Activated CD8-positive, alpha-beta T cell treated with anti-CD3 and anti-CD28 coated beads for 36 hours (primary cell): ENCODE measurements at regions not wholly inside any gene's neighbourhood (a gene's known extent, or its start where the extent isn't known, plus 50 kb on each side); places are given as distances from the start of the nearest gene placed in this dataset.

Source experiments
- ATAC-seq: fragments of 200-7000 bp; cut with Tn5 transposase; one replicate; pipeline ENCODE4 v1.10.0; 2021; ENCODE audit warnings: mild to moderate bottlenecking, moderate library complexity
- CTCF ChIA-PET: fragments of 350-600 bp; sonication (Branson Sonifier 250); formaldehyde crosslinking; loops from one replicate; lab custom pipeline; 2021; ENCODE audit warnings: antibody characterized with exemption; lab: Charles Lee
- POLR2A ChIA-PET: fragments of 350-600 bp; sonication (Branson Sonifier 250); formaldehyde crosslinking; loops from one replicate; lab custom pipeline; 2021; ENCODE audit warnings: antibody characterized with exemption; lab: Charles Lee
- DNase-seq: peaks from one replicate; pipeline ENCODE4 v3.0.0-alpha.2; 2020
- H3K27ac Mint-ChIP-seq: one replicate; pipeline ENCODE4 v1.8.0; 2021; ENCODE audit warnings: mild to moderate bottlenecking, mixed read lengths
- H3K27me3 Mint-ChIP-seq: one replicate; pipeline ENCODE4 v1.8.0; 2021; ENCODE audit warnings: mixed read lengths
- H3K36me3 Mint-ChIP-seq: one replicate; pipeline ENCODE4 v1.8.0; 2021; ENCODE audit warnings: low read depth, mixed read lengths
- H3K4me1 Mint-ChIP-seq: one replicate; pipeline ENCODE4 v1.8.0; 2021; ENCODE audit warnings: low read depth, mixed read lengths
- H3K4me3 Mint-ChIP-seq: one replicate; pipeline ENCODE4 v1.8.0; 2021; ENCODE audit warnings: mild to moderate bottlenecking, moderate library complexity, mixed read lengths
- H3K9me3 Mint-ChIP-seq: one replicate; pipeline ENCODE4 v1.8.0; 2021; ENCODE audit warnings: mixed read lengths
- intact Hi-C: fragments of 100-400 bp; cut with micrococcal nuclease; formaldehyde crosslinking; loops from one replicate; pipeline ENCODE4 v1.10.0; 2022
- TF ChIP-seq, protein P1 (sequence below): fragments of 200-600 bp; IDR thresholded peaks from one replicate; pipeline ENCODE4 v1.8.0; 2022; ENCODE audit warnings: antibody characterized with exemption, mild to moderate bottlenecking

DNA sequence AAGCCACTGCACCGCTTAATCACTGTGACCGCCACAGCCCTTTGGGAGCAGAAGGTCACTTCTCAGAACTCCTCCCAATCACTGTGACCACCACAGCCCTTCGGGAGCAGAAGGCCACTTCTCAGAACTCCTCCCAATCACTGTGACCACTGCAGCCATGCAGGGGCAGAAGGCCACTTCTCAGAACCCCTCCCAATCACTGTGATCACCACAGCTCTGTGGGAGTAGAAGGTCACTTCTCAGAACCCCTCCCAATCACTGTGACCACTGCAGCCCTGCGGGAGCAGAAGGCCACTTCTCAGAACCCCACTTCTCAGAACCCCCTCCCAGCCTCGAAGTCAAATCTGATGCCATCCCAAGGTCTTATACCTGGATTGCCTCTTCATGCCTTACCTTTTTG, 56.8 kb upstream of the DAPL1 start:
- DNase-seq: no peak
- H3K9me3 Mint-ChIP-seq: no peaks in the 10 kb centered on the region
- H3K27ac Mint-ChIP-seq: no peak overlapping the region
- H3K36me3 Mint-ChIP-seq: no peaks in the 10 kb centered on the region
- no peak overlapping the region for H3K4me3 Mint-ChIP-seq
- H3K27me3 Mint-ChIP-seq: peaks cover 8% of the 10 kb centered on the region
- no peaks in the 10 kb centered on the region for H3K4me1 Mint-ChIP-seq
- ChIA-PET CTCF (interaction anchor here (0.7 to 1.9 kb wide), 3 partner anchors 16 to 714 kb away, joined by 3 to 9 read pairs (median 3); no protein-coding TSS in a partner anchor), POLR2A (no interaction called here)
- no peak for ATAC-seq
- intact Hi-C loops: no loop called here
- TF ChIP-seq, protein P1, sequence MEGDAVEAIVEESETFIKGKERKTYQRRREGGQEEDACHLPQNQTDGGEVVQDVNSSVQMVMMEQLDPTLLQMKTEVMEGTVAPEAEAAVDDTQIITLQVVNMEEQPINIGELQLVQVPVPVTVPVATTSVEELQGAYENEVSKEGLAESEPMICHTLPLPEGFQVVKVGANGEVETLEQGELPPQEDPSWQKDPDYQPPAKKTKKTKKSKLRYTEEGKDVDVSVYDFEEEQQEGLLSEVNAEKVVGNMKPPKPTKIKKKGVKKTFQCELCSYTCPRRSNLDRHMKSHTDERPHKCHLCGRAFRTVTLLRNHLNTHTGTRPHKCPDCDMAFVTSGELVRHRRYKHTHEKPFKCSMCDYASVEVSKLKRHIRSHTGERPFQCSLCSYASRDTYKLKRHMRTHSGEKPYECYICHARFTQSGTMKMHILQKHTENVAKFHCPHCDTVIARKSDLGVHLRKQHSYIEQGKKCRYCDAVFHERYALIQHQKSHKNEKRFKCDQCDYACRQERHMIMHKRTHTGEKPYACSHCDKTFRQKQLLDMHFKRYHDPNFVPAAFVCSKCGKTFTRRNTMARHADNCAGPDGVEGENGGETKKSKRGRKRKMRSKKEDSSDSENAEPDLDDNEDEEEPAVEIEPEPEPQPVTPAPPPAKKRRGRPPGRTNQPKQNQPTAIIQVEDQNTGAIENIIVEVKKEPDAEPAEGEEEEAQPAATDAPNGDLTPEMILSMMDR: no peak

DNA sequence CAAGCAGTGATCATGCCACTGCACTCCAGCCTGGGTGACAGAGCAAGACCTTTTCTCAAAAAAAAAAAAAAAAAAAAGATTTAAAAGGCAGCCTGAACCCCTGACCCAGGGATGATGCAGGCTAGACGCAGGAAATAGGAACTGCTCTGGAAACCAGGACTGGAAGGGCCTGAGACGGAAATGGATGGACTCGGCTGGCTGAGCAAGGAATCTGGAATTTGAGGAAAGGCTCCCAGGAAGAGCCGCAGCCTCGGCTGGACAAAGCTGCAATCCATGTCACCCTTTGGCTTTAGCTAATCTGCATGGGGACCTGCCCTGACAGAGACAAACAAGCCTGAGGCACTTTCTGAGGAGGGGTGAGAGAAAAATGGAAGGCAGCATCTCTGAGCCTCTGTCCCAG, 55.0 kb upstream of the DAPL1 start:
- H3K9me3 Mint-ChIP-seq: no peaks in the 10 kb centered on the region

DNA sequence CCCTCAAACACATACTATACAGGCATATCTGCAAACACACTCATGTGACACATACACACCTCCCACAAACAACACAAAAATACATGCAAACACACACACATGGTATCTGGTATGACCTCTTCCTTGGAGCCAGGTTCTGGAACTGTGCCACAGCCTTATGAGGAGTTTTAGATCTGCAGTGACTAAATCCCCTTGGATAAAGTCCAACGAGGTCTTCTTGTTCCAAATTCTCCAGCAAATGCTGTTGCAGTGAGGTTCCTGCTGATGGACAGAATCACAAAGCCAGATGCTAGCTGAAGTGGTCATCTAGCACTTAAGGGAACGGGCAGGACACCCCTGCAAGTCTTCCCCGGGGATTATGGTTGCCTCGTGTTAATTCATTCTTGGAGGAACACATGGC, 54.5 kb upstream of the DAPL1 start:
- Mint-ChIP-seq H3K4me1 (peaks cover 3% of the 10 kb centered on the region), H3K27me3 (peaks cover 8% of the 10 kb centered on the region), H3K9me3 (no peaks in the 10 kb centered on the region), H3K4me3 (no peak overlapping the region), H3K27ac (no peak overlapping the region), H3K36me3 (no peaks in the 10 kb centered on the region)
- intact Hi-C loops: no loop called here
- DNase-seq (no peak), ATAC-seq (no peak)
- ChIA-PET POLR2A (no interaction called here), CTCF (interaction anchor here (6.7 kb wide), 1 partner anchor 14 kb away, joined by 51 read pairs; no protein-coding TSS in a partner anchor)
- TF ChIP-seq, protein P1: no peak

More for the DNA sequence above, 55.0 kb upstream of the DAPL1 start:
- ChIA-PET POLR2A (no interaction called here), CTCF (no interaction called here)
- no peak for DNase-seq
- no peak overlapping the region for H3K4me3 Mint-ChIP-seq
- intact Hi-C loops: no loop called here
- H3K36me3 Mint-ChIP-seq: no peaks in the 10 kb centered on the region
- ATAC-seq: no peak
- no peak overlapping the region for H3K27ac Mint-ChIP-seq
- H3K4me1 Mint-ChIP-seq: peaks cover 3% of the 10 kb centered on the region
- H3K27me3 Mint-ChIP-seq: peaks cover 8% of the 10 kb centered on the region
- TF ChIP-seq, protein P1: no peak

DNA sequence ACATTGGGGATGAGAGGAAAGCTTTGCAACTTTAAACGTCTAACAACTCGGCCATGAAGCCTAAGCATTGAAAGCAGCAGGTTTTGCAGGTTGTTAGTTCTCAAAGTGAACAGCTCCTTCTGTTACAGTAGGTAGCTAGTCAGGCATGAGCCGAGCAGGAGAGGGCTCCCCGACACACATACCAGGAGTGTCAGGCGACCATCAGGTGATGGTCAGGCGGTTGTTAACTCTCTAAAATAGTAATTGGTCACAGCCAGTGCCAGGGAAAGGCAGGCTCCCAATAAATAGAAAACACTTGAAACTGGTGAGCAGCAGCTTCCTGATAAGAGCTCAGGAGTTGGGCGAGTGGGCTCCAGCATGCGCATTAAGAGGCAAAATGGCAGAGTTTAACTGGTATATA, 53.5 kb upstream of the DAPL1 start:
- no peak overlapping the region for H3K4me3 Mint-ChIP-seq
- intact Hi-C loops: no loop called here
- H3K36me3 Mint-ChIP-seq: no peaks in the 10 kb centered on the region
- no peaks in the 10 kb centered on the region for H3K9me3 Mint-ChIP-seq
- no peak for ATAC-seq
- H3K4me1 Mint-ChIP-seq: peaks cover 3% of the 10 kb centered on the region
- POLR2A ChIA-PET: no interaction called here
- CTCF ChIA-PET: interaction anchor here (6.7 kb wide), 1 partner anchor 13 kb away, joined by 51 read pairs; no protein-coding TSS in a partner anchor
- H3K27ac Mint-ChIP-seq: no peak overlapping the region
- TF ChIP-seq, protein P1: no peak
- no peak for DNase-seq
- peaks cover 6% of the 10 kb centered on the region for H3K27me3 Mint-ChIP-seq

DNA sequence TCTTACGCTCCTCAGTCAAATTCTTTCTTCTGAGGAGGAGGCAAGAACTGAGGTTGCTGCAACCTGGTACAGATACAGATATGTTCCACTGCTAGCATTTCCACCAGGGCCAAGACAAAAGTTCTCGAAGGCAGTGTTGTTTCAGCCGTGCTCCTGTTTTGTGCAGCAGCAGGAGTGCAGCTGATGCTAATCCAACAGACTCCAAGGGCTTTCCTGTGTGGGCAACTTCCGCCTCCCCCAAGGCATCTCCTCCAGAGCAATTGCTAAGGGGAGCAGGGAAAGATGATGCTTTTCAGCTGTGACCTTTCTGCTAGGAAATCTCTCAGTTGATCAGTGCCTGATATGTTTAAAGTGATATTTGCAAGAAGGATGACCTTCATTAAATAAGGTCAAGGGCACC, 52.6 kb upstream of the DAPL1 start:
- no peaks in the 10 kb centered on the region for H3K36me3 Mint-ChIP-seq
- intact Hi-C loops: no loop called here
- peaks cover 3% of the 10 kb centered on the region for H3K4me1 Mint-ChIP-seq
- no peak for ATAC-seq
- H3K9me3 Mint-ChIP-seq: no peaks in the 10 kb centered on the region
- ChIA-PET CTCF (interaction anchor here (5.2 to 6.7 kb wide), 2 partner anchors 12 to 718 kb away, joined by 44 to 51 read pairs; no protein-coding TSS in a partner anchor), POLR2A (no interaction called here)
- DNase-seq: no peak
- peaks cover 9% of the 10 kb centered on the region for H3K27me3 Mint-ChIP-seq
- TF ChIP-seq, protein P1: no peak
- no peak overlapping the region for H3K27ac Mint-ChIP-seq
- H3K4me3 Mint-ChIP-seq: no peak overlapping the region
